ENCODE measurements at regions not wholly inside any gene's neighbourhood (a gene's known extent, or its start where the extent isn't known, plus 50 kb on each side); places are given as distances from the start of the nearest gene placed in this dataset.

- no peaks in the 10 kb centered on the region for H3K9me3 Mint-ChIP-seq (ENCODE audit: low read depth)
- no peak for ATAC-seq
- H3K4me1 Mint-ChIP-seq, result no peaks in the 10 kb centered on the region
- H3K27ac Mint-ChIP-seq, result no peak overlapping the region
- H3K36me3 Mint-ChIP-seq, result no peaks in the 10 kb centered on the region
- no peak for DNase-seq
- H3K4me3 Mint-ChIP-seq, result no peak overlapping the region
- no peaks in the 10 kb centered on the region for H3K27me3 Mint-ChIP-seq
- CTCF ChIA-PET, result no interaction called here
Measured at GRCh38 chr6:103879800-103880199, 979.9 kb downstream of the HACE1 start.

GRCh38 chr6:103875221-103875620 is 984.5 kb downstream of the HACE1 start:
- no peak for DNase-seq
- Mint-ChIP-seq H3K27ac (no peak overlapping the region), H3K4me3 (no peak overlapping the region), H3K27me3 (no peaks in the 10 kb centered on the region), H3K9me3 (ENCODE audit: low read depth) (peaks cover under 1% of the 10 kb centered on the region), H3K4me1 (no peaks in the 10 kb centered on the region), H3K36me3 (no peaks in the 10 kb centered on the region)
- no peak for ATAC-seq
- CTCF ChIA-PET, result no interaction called here

GRCh38 chr6:103874575-103874974 is 985.1 kb downstream of the HACE1 start:
- no peaks in the 10 kb centered on the region for H3K27me3 Mint-ChIP-seq
- peaks cover 2% of the 10 kb centered on the region for H3K9me3 Mint-ChIP-seq (ENCODE audit: low read depth)
- ATAC-seq (no peak), DNase-seq (no peak)
- H3K4me3 Mint-ChIP-seq, result no peak overlapping the region
- no peak overlapping the region for H3K27ac Mint-ChIP-seq
- CTCF ChIA-PET, result no interaction called here
- no peaks in the 10 kb centered on the region for H3K36me3 Mint-ChIP-seq
- no peaks in the 10 kb centered on the region for H3K4me1 Mint-ChIP-seq

- DNase-seq (no peak), ATAC-seq (no peak)
- no peak overlapping the region for H3K27ac Mint-ChIP-seq
- H3K27me3 Mint-ChIP-seq, result no peaks in the 10 kb centered on the region
- peaks cover 2% of the 10 kb centered on the region for H3K9me3 Mint-ChIP-seq (ENCODE audit: low read depth)
- H3K4me1 Mint-ChIP-seq, result no peaks in the 10 kb centered on the region
- CTCF ChIA-PET, result no interaction called here
- no peaks in the 10 kb centered on the region for H3K36me3 Mint-ChIP-seq
- no peak overlapping the region for H3K4me3 Mint-ChIP-seq
Measured at GRCh38 chr6:103872678-103873077, 987.0 kb downstream of the HACE1 start.

- H3K36me3 Mint-ChIP-seq, result no peaks in the 10 kb centered on the region
- CTCF ChIA-PET, result no interaction called here
- ATAC-seq, result no peak
- DNase-seq, result no peak
- no peaks in the 10 kb centered on the region for H3K27me3 Mint-ChIP-seq
- H3K9me3 Mint-ChIP-seq (ENCODE audit: low read depth), result peaks cover 2% of the 10 kb centered on the region
- H3K4me3 Mint-ChIP-seq, result no peak overlapping the region
- no peaks in the 10 kb centered on the region for H3K4me1 Mint-ChIP-seq
- no peak overlapping the region for H3K27ac Mint-ChIP-seq
Measured at GRCh38 chr6:103872233-103872632, 987.5 kb downstream of the HACE1 start.

GRCh38 chr6:103870970-103871369 is 988.7 kb downstream of the HACE1 start:
- Mint-ChIP-seq H3K27me3 (no peaks in the 10 kb centered on the region), H3K27ac (no peak overlapping the region), H3K4me1 (no peaks in the 10 kb centered on the region), H3K36me3 (no peaks in the 10 kb centered on the region), H3K4me3 (no peak overlapping the region), H3K9me3 (ENCODE audit: low read depth) (peaks cover 2% of the 10 kb centered on the region)
- CTCF ChIA-PET, result no interaction called here
- DNase-seq (no peak), ATAC-seq (no peak)

GRCh38 chr6:103862297-103862696 is 997.4 kb downstream of the HACE1 start:
- CTCF ChIA-PET, result no interaction called here
- no peaks in the 10 kb centered on the region for H3K36me3 Mint-ChIP-seq
- DNase-seq, result no peak
- H3K9me3 Mint-ChIP-seq (ENCODE audit: low read depth), result no peaks in the 10 kb centered on the region
- no peak for ATAC-seq
- no peak overlapping the region for H3K4me3 Mint-ChIP-seq
- H3K4me1 Mint-ChIP-seq, result no peaks in the 10 kb centered on the region
- no peaks in the 10 kb centered on the region for H3K27me3 Mint-ChIP-seq
- no peak overlapping the region for H3K27ac Mint-ChIP-seq

GRCh38 chr6:103858003-103858402 is 1001.7 kb downstream of the HACE1 start:
- H3K4me1 Mint-ChIP-seq, result no peaks in the 10 kb centered on the region
- H3K4me3 Mint-ChIP-seq, result no peak overlapping the region
- no peaks in the 10 kb centered on the region for H3K27me3 Mint-ChIP-seq
- peaks cover 2% of the 10 kb centered on the region for H3K9me3 Mint-ChIP-seq (ENCODE audit: low read depth)
- DNase-seq (no peak), ATAC-seq (no peak)
- H3K36me3 Mint-ChIP-seq, result no peaks in the 10 kb centered on the region
- no peak overlapping the region for H3K27ac Mint-ChIP-seq
- CTCF ChIA-PET, result no interaction called here

GRCh38 chr6:103855750-103856149 is 1004.0 kb downstream of the HACE1 start:
- peaks cover 2% of the 10 kb centered on the region for H3K9me3 Mint-ChIP-seq (ENCODE audit: low read depth)
- no peaks in the 10 kb centered on the region for H3K4me1 Mint-ChIP-seq
- H3K27ac Mint-ChIP-seq, result no peak overlapping the region
- H3K4me3 Mint-ChIP-seq, result no peak overlapping the region
- ATAC-seq (no peak), DNase-seq (no peak)
- no peaks in the 10 kb centered on the region for H3K27me3 Mint-ChIP-seq
- no peaks in the 10 kb centered on the region for H3K36me3 Mint-ChIP-seq
- CTCF ChIA-PET, result no interaction called here

GRCh38 chr6:103854059-103854458 is 1005.7 kb downstream of the HACE1 start:
- no peaks in the 10 kb centered on the region for H3K36me3 Mint-ChIP-seq
- no peak for ATAC-seq
- DNase-seq, result no peak
- no peaks in the 10 kb centered on the region for H3K27me3 Mint-ChIP-seq
- CTCF ChIA-PET, result no interaction called here
- no peaks in the 10 kb centered on the region for H3K4me1 Mint-ChIP-seq
- peaks cover 2% of the 10 kb centered on the region for H3K9me3 Mint-ChIP-seq (ENCODE audit: low read depth)
- no peak overlapping the region for H3K27ac Mint-ChIP-seq
- H3K4me3 Mint-ChIP-seq, result no peak overlapping the region

- CTCF ChIA-PET, result no interaction called here
- no peaks in the 10 kb centered on the region for H3K27me3 Mint-ChIP-seq
- ATAC-seq, result no peak
- DNase-seq, result no peak
- no peaks in the 10 kb centered on the region for H3K4me1 Mint-ChIP-seq
- peaks cover 8% of the 10 kb centered on the region for H3K9me3 Mint-ChIP-seq (ENCODE audit: low read depth)
- no peak overlapping the region for H3K27ac Mint-ChIP-seq
- H3K36me3 Mint-ChIP-seq, result no peaks in the 10 kb centered on the region
- no peak overlapping the region for H3K4me3 Mint-ChIP-seq
Measured at GRCh38 chr6:103838457-103838856, 1021.3 kb downstream of the HACE1 start.

- Mint-ChIP-seq H3K27me3 (no peaks in the 10 kb centered on the region), H3K27ac (no peak overlapping the region), H3K4me3 (no peak overlapping the region), H3K4me1 (no peaks in the 10 kb centered on the region), H3K36me3 (no peaks in the 10 kb centered on the region), H3K9me3 (ENCODE audit: low read depth) (peaks cover 4% of the 10 kb centered on the region)
- DNase-seq (no peak), ATAC-seq (no peak)
- CTCF ChIA-PET, result no interaction called here
Measured at GRCh38 chr6:103826209-103826608, 1033.5 kb downstream of the HACE1 start.

GRCh38 chr6:103820148-103820547 is 1039.6 kb downstream of the HACE1 start:
- Mint-ChIP-seq H3K36me3 (no peaks in the 10 kb centered on the region), H3K4me1 (no peaks in the 10 kb centered on the region), H3K4me3 (no peak overlapping the region), H3K27me3 (no peaks in the 10 kb centered on the region), H3K9me3 (ENCODE audit: low read depth) (peaks cover 3% of the 10 kb centered on the region), H3K27ac (no peak overlapping the region)
- CTCF ChIA-PET, result no interaction called here
- no peak for DNase-seq
- no peak for ATAC-seq

- ATAC-seq, result no peak
- H3K4me1 Mint-ChIP-seq, result no peaks in the 10 kb centered on the region
Measured at GRCh38 chr6:103819509-103819908, 1040.2 kb downstream of the HACE1 start.

GRCh38 chr6:103812970-103813369 is 1046.7 kb downstream of the HACE1 start:
- ATAC-seq, result no peak
- Mint-ChIP-seq H3K9me3 (ENCODE audit: low read depth) (peaks cover 9% of the 10 kb centered on the region), H3K4me1 (no peaks in the 10 kb centered on the region), H3K27me3 (no peaks in the 10 kb centered on the region), H3K4me3 (no peak overlapping the region), H3K36me3 (no peaks in the 10 kb centered on the region), H3K27ac (no peak overlapping the region)
- DNase-seq, result no peak
- CTCF ChIA-PET, result no interaction called here

More at GRCh38 chr6:103819509-103819908, 1040.2 kb downstream of the HACE1 start:
- CTCF ChIA-PET, result no interaction called here
- Mint-ChIP-seq H3K27ac (no peak overlapping the region), H3K9me3 (ENCODE audit: low read depth) (peaks cover 3% of the 10 kb centered on the region), H3K4me3 (no peak overlapping the region), H3K27me3 (no peaks in the 10 kb centered on the region), H3K36me3 (no peaks in the 10 kb centered on the region)
- no peak for DNase-seq
